ENCODE measurements at regions not wholly inside any gene's neighbourhood (a gene's known extent, or its start where the extent isn't known, plus 50 kb on each side); places are given as distances from the start of the nearest gene placed in this dataset.
A peak's percentile ranks its signal among the peaks of the same experiment; 100 is the strongest.

DNA sequence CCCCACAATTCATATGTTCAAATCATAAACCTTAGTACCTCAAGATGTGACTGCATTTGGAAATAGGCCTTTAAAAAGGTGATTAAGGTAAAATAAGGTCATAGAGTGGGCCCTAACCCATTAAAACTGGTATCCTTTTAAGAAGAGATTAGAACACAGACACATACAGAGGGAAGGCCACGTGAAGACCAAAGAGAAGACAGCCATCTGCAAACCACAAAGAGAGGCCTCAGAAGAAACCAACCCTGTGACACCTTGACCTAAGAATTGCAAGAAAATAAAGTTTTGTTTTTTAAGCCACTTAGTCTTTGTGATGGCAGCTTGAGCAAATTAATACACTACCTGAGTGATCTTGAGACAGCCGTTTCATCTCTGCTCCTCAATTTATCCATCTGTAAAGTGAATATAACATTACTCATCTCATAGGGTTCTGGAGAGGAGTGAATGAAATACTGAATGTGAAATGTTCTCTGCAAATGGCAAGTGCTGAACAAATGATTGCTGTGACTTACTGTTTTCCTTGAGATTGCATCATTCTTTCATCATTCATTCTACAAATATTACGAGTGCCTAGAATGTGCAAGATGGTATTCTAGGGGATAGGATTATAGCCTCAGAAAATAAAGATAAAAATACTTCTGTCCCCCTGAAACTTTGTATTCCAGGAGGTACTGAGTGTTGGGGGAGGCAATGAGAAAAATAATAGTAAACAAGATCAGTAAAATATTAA lies 222.0 kb upstream of the CDH13 start:
- no peak for DNase-seq

DNA sequence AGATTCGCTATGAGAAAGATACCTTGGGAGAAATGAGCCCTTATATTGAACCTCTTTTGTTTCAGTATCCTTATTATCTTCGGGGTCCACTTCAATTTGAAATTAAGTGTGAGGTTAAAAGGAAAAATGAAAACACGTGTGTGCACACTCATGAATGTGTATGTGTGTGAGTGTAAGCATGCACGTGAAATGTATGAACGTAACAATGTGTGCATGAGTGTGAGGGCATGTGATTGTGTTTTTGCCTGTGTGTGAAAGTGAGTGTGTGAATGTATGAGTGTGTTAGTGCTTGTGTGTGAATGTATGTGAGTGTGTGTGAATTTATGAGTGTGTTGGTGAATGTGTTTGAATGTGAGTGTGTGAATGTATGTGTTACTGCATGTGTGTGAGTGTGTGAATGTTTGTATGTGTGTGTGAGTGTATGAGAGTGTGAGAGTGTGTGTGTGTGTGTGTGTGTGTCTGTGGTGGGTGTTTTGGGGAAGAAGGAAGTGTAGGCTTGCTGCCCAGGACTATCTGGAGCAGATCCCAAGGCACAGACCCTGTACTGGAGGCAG lies 224.0 kb upstream of the CDH13 start:
- no peak for DNase-seq

DNA sequence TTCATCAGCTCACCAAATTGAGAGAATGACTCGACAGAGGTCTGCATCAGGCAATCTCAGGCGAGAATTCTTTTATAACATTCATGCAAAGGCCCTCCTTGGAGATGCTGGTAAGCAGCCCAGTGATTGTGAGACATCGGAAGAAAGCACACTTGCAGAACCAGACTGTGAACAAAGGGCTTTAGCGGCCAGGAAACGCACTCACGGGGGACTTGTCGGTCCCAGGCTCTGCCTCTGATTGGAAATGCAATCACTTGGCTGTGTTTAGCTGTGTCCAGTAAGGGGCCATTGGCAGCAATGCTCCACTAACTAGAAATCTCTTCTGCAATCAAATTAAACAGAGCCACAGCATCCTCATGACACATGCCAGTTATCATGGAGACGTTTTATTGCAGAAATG lies 226.7 kb upstream of the CDH13 start:
- no peak for DNase-seq

DNA sequence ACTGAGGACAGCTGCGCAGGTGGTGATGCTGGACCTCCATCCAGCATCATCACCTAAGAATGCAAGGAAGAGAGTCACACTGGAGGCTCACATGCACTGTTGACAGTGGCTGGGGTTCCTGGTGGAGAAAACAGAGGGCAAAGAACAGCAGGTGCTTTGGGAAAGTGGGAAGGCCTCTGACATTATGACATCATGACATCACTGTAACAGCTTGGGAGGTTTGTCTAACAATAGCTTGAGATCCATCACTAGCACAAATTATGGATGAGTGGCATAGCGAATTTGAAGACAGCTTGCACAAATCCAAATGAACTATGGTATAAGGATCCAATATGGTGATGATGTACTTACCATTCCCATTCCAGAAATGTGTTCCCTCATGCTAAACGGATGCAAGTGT lies 226.5 kb upstream of the MPHOSPH6 start:
- no peak for DNase-seq

DNA sequence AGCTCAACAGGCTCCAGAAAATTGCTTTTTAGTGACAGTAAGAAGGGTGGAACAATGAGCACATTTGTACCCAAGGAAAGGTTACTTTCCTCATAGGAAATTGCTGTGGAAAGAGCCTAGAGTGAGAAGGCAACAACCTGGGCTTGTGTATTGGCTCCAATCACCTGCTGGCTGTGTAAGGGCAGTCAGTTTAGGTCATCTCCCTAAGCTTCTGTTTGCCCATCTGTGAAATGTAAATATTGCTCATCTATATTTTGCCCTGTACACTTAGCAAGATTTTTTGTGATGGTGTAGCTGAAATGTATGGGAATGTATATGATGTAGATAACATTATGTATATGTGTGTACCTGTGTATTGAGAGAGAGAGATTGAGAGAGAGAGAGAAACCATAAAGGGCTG lies 225.2 kb upstream of the MPHOSPH6 start:
- no peak for DNase-seq

DNA sequence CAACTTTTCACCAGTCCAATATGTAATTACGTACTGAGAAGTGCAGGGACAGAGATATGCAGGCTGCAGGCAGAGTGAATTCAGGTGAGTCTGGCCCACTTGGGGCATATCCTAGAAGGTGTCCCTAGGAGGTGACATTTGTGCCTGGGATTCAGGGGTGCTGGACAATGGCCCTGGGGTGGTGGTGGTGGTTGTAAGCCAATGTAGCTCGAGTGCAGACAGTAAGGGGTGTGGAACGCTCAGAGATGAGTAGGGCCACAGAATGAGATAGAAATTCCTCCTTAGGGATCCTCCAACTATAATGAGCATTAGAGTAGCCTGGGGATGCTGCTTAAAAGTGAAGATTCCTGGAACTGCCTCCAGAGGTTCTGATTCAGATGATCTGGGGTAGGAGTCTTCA lies 221.7 kb upstream of the MPHOSPH6 start:
- DNase-seq: no peak

DNA sequence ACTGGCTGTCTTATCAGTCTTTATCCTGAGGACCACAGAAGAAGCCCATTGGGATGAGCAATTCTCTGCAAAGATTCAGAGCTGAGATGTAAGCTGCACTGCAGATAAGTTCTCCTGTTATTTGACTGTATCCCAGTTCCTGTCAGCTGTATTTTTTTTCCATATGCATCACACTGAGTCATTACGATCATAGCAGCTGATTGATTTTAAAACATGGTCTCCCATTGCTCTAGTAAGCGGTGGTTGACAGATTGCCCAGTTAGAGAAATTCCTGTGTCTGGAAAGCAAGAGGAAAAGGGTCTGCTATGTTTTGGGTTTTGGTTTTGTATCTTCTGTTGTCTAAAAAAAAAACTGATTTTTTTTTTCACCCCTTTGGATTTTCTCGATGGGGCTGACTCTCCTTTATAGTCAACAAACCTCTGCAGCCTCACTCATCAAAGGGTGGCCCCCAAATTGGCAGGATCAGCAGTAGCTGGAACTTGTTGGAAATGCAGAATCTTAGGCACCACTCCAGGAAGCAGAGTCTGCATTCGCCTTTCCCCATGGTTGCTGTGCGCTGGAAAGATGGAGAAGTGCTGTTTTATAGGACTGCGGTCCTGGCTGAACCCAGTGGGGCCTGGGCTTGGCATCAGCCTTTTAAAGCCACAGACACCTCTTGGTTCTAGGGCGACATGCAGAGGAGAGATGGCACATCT lies 220.1 kb upstream of the MPHOSPH6 start:
- no peak for DNase-seq

DNA sequence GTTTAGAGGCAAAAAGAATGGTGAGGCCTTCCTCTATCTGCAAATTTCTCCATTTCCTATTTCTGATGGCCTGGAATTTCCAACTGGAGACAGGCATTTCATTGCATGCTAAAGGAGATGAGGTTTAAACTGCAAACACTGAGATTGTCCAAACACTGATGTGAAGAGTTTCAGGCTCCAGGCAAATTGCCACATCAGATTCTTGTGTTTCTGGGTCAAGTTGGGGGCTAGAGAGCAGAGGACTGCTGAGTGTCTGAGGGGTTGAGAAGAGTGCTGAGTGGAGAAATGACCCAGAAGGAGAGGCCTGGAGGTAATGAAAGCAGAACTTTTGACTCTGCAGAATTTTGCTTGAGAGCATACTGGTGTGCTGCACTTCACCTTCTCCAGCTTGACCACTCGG lies 216.7 kb upstream of the MPHOSPH6 start:
- DNase-seq: no peak

DNA sequence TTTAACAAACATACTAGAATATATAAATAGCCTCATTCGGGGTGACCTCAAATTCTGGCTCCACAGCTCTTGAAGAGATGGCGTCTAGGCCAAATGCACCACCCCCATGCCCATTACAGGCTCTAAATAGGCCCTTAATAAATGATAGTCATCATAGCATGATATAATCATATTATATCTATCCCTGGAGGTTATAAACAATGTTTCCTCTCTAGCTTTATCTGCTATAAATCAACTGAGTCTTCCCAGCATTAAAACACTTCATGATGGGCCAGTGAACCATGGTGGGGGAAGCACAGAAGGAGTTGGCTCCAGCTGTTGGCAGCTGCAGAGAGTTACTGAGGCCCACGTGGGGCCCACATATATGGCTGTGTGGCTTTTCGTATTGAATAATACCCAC lies 214.9 kb upstream of the MPHOSPH6 start:
- no peak for DNase-seq

DNA sequence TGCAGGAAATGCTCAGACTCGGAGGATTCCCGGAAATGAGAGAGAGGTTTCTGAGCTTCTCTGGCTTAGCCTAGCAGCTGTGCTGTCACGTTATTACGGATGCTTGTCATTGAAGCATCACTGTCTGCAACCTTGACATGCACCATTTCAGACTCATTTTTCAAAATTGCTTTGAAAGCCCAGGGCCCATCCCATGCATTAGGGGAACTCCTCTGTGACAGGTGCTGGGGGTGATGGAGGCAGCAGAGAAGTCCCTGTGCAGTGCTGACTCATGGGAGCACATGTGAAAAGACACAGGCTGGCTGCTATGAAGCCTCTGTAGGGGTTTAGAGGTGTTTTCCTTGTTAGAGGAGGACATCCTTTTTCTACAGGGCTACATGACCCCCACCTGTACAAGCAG lies 214.0 kb upstream of the MPHOSPH6 start:
- no peak for DNase-seq

DNA sequence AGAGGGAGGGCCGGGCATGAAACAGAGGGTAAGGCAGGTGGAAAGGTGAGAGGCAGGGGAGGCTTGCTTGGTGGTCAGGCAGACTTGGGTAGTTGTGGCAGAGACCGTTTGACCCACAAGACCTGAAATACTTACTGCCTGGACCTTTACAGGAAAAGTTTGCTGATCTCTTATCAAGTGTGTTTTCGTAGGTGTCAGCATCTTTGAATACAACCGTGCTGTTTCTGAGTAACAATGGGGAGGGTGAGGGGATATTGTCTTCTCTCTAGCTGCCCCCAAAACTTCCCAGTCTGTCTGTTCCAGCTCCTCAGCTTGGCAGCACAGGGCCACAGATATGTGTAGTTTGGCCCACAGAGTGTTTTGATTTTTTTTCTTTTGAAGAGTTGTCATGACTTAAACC lies 212.5 kb upstream of the MPHOSPH6 start:
- DNase-seq: no peak

DNA sequence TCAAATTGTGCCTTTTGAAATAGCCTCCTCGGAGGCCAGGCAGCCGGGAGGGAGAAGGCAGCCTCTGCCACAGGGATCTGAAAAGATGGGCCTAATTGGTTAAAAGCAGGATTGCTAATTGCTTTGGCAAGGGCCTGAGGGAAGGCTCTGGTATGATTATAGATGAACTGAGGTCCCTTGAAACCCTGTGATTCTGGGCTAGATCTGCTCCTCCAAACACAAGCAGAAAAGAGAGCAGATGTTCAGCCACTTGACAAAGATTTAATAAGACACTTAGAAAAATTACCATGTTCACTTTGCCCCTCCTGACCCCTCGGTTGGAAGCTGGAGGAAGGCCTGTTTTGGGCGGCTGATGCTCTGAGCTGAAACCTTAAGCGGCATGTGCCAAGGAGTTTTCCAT lies 209.5 kb upstream of the MPHOSPH6 start:
- DNase-seq: no peak

DNA sequence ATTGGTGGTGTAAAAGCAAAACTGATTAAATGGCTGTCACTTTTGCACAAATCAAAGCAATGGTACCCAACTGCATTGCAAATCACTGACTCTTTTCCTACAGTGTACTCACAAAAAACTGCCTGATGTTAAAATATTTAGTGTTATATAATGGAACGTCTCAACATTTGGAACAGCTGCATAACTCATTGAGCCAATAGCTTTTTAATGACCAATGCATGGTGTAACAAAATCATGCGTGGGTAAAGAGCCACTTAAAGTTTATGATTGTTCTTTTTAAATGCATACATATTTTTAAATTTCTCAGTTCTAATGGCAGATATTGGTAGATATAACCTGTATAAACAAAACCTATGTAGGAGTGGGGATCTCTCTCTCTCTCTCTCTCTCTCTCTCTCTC lies 204.0 kb upstream of the MPHOSPH6 start:
- no peak for DNase-seq

DNA sequence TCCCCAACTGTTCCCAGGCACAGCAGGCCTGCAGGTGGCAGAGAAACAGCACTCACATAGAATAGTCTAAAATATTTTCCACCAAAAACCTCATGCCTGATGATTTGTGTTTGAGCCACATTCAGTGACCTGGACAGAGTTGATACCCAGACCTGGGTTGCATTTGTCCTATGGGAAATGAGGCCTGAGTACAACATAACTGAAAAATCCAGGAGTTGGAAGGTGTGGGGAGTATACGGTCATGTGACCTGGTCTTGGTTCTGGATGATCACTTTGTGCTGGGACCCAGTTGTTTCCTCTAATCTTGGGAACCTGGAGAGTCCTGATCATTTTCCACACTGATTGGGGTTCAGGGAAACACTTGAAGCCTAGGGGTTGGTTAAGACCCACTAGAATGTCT lies 200.3 kb upstream of the MPHOSPH6 start:
- no peak for DNase-seq

DNA sequence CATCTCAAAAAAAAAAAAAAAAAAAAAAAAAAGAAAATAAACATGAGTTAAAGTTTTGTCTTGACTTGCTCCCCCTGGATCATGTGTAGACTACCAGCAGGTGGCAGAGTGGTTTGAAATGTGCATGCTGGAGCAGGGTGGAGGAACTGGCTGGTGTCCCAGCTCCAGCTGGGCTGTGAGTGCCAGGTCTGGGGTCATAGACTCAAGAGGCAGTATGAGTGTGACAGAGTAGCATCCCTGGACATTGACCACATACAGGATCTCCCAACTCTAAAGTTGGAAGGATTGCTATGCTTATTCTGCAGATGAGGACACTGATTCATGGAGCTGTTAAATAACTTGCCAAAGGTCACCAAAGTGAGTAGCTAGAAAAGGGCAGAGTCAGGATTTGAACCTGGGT lies 198.0 kb upstream of the MPHOSPH6 start:
- peak; percentile 27 for DNase-seq

DNA sequence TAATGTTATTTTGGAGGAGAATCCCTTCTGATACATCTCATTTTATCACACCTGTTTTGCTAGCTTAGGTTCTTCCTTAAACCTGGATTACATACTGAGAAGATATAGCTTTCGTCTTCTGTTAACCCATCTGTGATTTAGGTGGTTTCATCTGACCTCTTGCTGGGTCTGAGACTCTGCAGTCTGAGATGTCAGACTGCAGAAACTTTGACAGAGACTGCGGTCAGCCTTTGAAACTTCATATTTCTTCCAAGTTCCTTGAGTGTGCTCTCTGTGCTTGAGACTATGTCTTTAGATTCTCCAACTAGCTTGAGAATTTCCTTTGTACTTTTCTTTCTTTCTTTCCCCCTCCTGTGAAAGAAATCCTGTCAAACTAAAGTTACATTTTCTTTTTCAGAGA lies 196.4 kb upstream of the MPHOSPH6 start:
- DNase-seq: no peak

DNA sequence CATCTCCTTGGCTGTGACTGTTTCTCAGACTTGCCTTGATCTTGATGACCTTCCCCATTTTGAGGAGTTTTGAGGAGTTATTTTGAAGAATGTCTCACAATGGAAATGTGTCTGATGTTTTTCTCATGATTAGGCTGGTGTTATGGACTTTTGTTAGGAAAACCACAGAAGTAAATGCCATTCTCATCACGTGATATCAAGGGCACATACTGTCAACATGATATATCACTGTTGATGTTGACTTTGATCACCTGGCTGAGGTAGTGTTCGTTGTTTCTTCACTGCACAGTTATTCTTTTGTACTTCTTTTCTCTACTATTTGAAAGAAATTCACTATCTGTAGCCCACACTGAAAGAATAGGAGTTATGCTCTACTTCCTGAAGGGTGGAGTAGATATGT lies 194.7 kb upstream of the MPHOSPH6 start:
- no peak for DNase-seq

DNA sequence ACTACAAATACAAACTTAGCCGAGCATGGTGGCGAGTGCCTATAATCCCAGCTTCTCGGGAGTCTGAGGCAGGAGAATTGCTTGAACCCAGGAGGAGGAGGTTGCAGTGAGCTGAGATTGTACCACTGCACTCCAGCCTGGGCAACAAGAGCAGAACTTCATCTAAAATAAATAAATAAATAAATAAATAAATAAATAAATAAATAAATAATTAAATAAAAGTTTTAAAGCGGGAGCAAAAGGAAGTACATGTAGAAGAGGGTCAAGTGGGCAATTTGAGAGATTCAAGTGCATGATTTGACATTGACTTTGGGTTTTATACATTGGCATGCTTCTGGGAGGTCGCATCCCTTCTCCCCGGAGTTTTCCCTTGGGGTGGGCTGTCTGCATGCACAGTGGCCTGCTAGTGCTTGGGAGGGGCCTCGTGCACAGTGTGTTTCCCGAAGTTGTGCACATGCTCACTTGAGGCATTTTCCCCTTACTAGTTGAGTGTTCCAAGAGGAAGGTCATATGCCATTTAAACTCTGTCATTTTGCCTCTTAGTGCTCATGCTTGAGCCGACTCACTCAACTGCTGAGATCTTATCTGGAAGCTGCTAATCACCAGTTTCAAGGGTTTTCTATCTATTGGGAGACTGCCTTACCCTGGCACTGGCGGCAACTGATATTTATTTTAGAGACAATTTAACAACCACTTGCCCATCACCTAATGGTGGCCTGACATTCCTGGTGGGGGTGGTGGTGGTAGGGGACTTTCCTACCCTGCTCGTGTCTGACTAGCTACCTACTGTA lies 193.2 kb upstream of the MPHOSPH6 start:
- DNase-seq: no peak

DNA sequence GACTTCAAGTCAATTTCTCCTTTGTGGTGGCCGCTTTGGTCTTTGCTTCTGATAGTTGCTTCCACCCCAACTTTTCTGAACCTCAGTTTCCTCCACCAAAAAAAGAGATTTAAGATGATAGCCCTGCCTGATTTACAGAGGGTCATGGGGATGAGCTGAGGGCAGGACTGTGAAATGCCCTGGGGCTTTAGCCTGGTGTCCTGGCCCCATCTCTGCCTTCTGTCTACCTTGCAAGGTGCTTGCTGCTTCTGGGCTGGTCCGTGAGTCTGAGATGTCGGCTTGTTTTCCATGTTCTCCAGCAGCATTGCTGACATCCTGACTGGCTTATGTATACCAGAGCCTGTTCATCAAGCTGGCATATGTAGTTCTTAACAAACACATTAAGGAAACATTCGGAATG lies 191.9 kb upstream of the MPHOSPH6 start:
- no peak for DNase-seq

DNA sequence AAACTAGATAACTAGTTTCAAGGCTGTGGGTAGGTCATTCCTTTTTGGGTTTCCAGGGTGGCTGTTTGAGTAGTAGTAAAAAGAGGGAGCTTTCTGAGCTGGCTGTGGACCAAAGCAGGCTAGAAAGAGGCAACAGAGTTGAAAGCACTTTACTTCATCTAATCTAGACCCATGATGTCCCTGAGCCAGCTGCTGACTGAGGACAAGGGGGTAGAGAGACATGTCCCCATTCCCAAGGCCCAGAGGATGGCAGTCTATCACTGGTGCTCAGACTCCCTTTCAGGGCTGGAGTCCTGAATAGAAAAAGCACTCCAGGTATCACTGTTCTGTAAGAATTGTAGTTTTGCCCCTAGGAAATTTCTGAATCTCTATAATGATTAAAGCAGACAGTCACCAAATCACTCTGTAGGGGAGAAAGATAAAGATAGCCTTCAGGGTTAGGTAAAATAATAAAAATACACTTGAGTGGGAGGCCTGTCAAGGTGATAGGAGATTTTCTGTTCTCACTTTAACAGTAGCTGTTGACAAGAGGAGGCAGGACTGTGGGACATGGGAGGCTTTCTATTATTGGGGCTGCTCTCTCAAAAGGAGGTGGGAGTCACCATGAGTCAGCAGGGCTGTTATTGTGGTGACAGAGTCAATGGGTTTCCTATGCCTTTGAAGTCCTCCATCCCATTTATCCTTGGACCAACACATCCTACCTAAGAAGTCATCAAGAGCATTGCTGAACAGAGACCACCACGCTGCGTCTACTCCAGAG lies 190.2 kb upstream of the MPHOSPH6 start:
- DNase-seq: no peak

DNA sequence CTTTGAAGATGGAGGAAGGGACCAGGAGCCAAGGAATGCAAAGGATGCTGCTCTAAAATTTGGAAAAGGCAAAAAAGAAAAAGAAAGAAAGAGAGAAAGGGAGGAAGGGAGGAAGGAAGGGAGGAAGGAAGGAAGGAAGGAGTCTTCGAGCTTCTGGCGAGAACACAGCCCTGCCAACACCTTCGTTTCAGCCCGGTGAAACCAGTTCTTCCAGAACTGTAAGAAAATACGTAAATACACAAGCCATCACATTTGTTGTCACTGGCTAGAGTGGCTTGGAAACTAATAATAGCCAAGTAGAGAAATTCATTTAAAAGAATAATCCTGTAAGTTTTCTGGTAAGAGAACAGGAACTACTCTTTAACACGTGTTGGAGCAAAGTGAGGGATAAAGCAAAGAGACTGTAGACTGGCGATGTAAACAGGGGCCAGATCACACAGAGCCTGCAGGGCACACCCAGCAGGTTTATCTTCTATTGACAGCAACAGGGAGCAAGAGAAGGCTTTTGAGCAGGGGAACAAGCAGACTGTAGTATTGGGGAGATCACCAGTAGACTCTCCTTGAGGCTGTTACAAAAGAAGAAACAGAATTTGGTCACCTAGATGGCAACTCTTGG lies 188.7 kb upstream of the MPHOSPH6 start:
- no peak for DNase-seq

DNA sequence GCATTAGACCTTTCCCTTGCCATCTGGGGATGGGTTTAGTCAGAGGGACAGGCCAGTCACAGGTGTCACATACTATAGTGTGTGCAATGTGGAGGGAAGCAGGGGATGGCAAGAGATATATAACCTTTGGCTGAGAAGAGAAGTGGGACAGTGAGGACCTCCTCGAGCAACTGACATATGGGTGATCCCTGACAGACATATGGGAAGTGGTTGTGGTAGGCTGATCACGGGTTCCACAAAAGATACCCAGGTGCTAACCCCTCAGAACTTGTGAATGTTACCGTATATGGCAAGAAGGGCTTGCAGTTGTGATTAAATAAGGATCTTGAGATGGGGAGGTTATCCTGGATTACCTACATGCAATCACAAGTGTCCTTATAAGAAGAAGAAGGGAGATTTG lies 188.1 kb upstream of the MPHOSPH6 start:
- no peak for DNase-seq

DNA sequence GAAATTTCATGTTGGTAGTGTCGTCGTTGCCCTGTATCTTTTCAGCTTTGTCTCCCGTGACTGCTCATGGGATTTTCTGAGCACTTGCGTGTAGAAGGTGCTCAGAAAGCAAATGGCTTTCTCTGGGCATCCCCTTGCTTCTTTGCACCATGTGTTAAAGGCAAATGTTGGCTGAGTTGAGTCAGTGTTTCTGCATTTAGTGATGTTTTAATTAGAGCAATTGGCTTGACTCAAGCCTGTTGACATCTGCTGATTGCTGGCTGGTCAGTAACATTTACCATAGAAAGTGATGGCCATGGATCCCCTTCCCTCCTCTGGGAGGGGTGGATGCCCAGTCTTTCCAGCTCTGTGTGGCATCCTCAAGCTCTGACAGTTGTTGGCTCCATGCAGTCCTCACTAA lies 187.2 kb upstream of the MPHOSPH6 start:
- DNase-seq: no peak
